ENCODE measurements at regions not wholly inside any gene's neighbourhood (a gene's known extent, or its start where the extent isn't known, plus 50 kb on each side); places are given as distances from the start of the nearest gene placed in this dataset.

GRCh38 chr2:34402376-34402775 is 803.3 kb upstream of the FAM98A start:
- TF ChIP-seq CTCF (IDR thresholded peaks at IDR 0.05; ENCODE audit: low read depth, low read length, poor library complexity, severe bottlenecking) (no peak), EZH2phosphoT487 (IDR thresholded peaks at IDR 0.05; ENCODE audit: borderline replicate concordance, low read length) (no peak)
